Esophagus muscularis mucosa (tissue), 4 donors: ENCODE measurements at regions not wholly inside any gene's neighbourhood (a gene's known extent, or its start where the extent isn't known, plus 50 kb on each side); places are given as distances from the start of the nearest gene placed in this dataset.

ENCODE experiments used
- DNase-seq: peaks from one replicate; pipeline ENCODE4 v3.0.0-alpha.2; 2017; ENCODE audit errors: extremely low spot score
- H3K27ac ChIP-seq, 4 donors: fragments of 200-600 bp; sonication (generic); replicated peaks in 1 of 4; 1 replicate in 3 of 4; 2 replicates in 1 of 4; pipeline ENCODE4 v1.5.1; 2016 to 2019; ENCODE audit warnings: mild to moderate bottlenecking in 1 of 4
- H3K27me3 ChIP-seq, 4 donors: fragments of 200-600 bp; sonication (generic); one replicate each; pipeline versions ENCODE4 v1.5.1 to v1.6.0; 2016 to 2019
- H3K36me3 ChIP-seq, 4 donors: fragments of 200-600 bp; sonication (generic); one replicate each; pipeline ENCODE4 v1.5.1; 2016 to 2019
- H3K4me1 ChIP-seq, 4 donors: fragments of 200-600 bp; sonication (generic); one replicate each; pipeline ENCODE4 v1.5.1; 2016 to 2019
- H3K4me3 ChIP-seq, 4 donors: fragments of 200-600 bp; sonication (generic); 1 replicate in 2 of 4; 2 replicates in 2 of 4; pipeline ENCODE4 v1.5.1; 2016 to 2019; ENCODE audit warnings: mild to moderate bottlenecking in 4 of 4, moderate library complexity in 1 of 4
- H3K9me3 ChIP-seq, 4 donors: fragments of 200-600 bp; sonication (generic); 1 replicate in 3 of 4; 2 replicates in 1 of 4; pipeline ENCODE4 v1.5.1; 2016 to 2019
- EP300 ChIP-seq: sonication (generic); formaldehyde crosslinking; IDR thresholded peaks from one replicate; pipeline ENCODE4 v1.6.1; 2017; ENCODE audit warnings: antibody characterized with exemption
- POLR2A ChIP-seq: fragments of 450-650 bp; IDR thresholded peaks from one replicate; pipeline ENCODE4 v1.6.1; 2017; ENCODE audit warnings: antibody characterized with exemption, moderate library complexity, mild to moderate bottlenecking, low read depth
- POLR2AphosphoS5 ChIP-seq, 2 donors: sonication (generic); formaldehyde crosslinking; IDR thresholded peaks; one replicate each; pipeline ENCODE4 v1.6.1; 2017; ENCODE audit warnings: antibody characterized with exemption in 2 of 2
- WGBS: methylation state at CpG from one replicate; pipeline ENCODE4 v1.1.5; 2018; 5-methylcytosine and 5-hydroxymethylcytosine counted together
- intact Hi-C: fragments of 100-400 bp; cut with DNase I; formaldehyde crosslinking; loops from one replicate; pipeline ENCODE4 v1.15.1; 2023
- TF ChIP-seq, protein P1 (sequence below), 3 experiments: fragments of 200-600 bp in 2 of 3; fragments of 450-650 bp in 1 of 3; sonication (generic) in 2 of 3; IDR thresholded peaks; one replicate each; pipeline ENCODE4 v1.5.1; 2017 to 2019; ENCODE audit warnings: antibody characterized with exemption in 3 of 3, mild to moderate bottlenecking in 2 of 3, moderate library complexity in 1 of 3

DNA sequence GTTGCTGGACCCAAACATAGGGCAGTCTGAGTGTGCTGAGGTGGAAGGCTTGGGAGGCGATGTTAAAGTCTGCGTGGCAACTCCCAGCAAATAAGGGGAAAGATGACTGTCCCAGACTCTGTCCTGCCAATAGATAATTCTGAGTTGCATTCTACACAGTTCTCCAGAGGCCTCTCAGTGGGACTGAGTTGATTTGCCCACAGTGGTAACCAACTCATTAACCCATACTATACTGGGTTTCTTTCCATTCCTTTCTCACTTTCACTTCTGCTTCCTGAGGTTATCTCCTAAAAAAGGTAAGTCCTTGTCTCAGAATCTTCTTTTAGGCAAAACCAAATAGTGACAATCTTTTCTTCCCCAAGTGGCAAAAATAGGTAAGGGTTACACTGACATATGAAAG is 549.9 kb upstream of the DPPA4 start:
- 97% methylated on average over 2 of the region's 2 CpGs for WGBS
- DNase-seq, result no peak
- intact Hi-C loops, result no loop called here
- H3K36me3 ChIP-seq, result no peaks in the 10 kb centered on the region
- no peak overlapping the region for H3K27ac ChIP-seq
- H3K27me3 ChIP-seq, result no peaks in the 10 kb centered on the region
- TF ChIP-seq POLR2AphosphoS5 (IDR thresholded peaks at IDR 0.05), result no peak
- TF ChIP-seq EP300, result no peak
- TF ChIP-seq, protein P1, sequence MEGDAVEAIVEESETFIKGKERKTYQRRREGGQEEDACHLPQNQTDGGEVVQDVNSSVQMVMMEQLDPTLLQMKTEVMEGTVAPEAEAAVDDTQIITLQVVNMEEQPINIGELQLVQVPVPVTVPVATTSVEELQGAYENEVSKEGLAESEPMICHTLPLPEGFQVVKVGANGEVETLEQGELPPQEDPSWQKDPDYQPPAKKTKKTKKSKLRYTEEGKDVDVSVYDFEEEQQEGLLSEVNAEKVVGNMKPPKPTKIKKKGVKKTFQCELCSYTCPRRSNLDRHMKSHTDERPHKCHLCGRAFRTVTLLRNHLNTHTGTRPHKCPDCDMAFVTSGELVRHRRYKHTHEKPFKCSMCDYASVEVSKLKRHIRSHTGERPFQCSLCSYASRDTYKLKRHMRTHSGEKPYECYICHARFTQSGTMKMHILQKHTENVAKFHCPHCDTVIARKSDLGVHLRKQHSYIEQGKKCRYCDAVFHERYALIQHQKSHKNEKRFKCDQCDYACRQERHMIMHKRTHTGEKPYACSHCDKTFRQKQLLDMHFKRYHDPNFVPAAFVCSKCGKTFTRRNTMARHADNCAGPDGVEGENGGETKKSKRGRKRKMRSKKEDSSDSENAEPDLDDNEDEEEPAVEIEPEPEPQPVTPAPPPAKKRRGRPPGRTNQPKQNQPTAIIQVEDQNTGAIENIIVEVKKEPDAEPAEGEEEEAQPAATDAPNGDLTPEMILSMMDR (IDR thresholded peaks at IDR 0.05), result no peak
- no peak for TF ChIP-seq POLR2A
- H3K9me3 ChIP-seq, result no peaks in the 10 kb centered on the region
- no peaks in the 10 kb centered on the region for H3K4me1 ChIP-seq
- no peak overlapping the region for H3K4me3 ChIP-seq

DNA sequence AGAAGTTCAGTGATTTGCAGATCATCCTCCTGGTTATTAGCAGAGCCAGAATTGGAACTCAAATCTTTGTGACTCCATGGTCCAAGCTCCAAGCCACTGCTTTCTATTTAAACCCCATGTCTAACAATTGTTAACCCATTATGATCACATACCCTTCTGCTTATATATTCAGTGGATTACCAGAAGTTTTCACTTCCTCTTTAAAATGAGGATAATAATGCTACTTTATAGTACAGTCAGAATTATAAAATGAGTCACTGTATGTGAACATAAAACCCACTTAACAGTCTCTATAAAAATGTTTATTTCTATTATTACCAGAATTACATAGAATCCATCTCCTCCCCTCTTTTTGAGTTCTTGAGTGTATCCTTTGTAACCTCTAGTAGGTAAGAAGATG is 550.7 kb upstream of the DPPA4 start:
- Histone ChIP-seq H3K36me3 (no peaks in the 10 kb centered on the region), H3K27me3 (no peaks in the 10 kb centered on the region), H3K9me3 (no peaks in the 10 kb centered on the region), H3K4me3 (no peak overlapping the region), H3K4me1 (no peaks in the 10 kb centered on the region), H3K27ac (no peak overlapping the region)
- intact Hi-C loops, result no loop called here
- TF ChIP-seq EP300, result no peak
- TF ChIP-seq POLR2AphosphoS5 (IDR thresholded peaks at IDR 0.05), result no peak
- DNase-seq, result no peak

DNA sequence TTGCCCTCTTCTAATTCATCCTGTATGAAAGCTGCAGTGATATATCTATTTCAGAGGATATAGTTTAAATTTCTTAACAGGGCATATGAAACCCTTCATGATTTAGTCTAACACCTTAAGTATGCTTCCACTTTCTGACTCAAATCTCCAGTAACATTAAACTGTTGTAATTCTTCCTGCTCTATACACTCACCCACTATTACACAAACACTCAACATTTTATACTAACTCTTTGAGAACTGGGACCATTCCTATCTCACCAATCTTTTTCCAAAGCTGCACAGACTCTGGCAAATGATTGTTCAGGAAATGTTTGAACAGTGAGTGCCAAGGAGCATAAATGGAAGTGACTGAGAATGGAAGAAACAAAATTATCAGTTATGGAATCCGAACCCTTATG is 560.4 kb upstream of the DPPA4 start:
- H3K4me1 ChIP-seq, result no peaks in the 10 kb centered on the region
- TF ChIP-seq POLR2AphosphoS5 (IDR thresholded peaks at IDR 0.05) (no peak), EP300 (no peak), POLR2A (no peak)
- TF ChIP-seq, protein P1 (IDR thresholded peaks at IDR 0.05), result no peak
- no peak overlapping the region for H3K4me3 ChIP-seq
- no peaks in the 10 kb centered on the region for H3K27me3 ChIP-seq
- H3K27ac ChIP-seq, result no peak overlapping the region
- H3K36me3 ChIP-seq, result no peaks in the 10 kb centered on the region
- intact Hi-C loops, result no loop called here
- no peak for DNase-seq
- no peaks in the 10 kb centered on the region for H3K9me3 ChIP-seq
- 74% methylated on average over 1 of the region's 1 CpG for WGBS

DNA sequence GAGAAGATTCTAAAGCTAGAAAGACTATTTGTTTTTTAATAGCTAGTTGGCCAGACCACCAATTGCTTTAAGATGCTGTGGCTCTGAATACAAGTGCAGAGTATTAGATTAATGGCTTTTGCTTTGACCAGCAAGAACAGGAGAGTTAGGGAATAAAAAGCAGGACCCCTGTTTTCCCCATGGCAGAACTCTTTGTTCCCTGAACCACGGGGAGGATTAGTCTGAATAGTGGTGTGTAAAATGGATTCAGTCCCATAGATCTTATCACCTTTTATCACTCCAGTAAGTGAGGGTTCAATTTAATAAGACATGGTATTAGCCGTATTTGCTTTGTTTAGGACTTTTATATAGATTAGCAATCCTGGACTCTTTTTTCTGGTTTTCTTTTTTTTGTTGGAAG is 562.6 kb upstream of the DPPA4 start:
- H3K27me3 ChIP-seq, result no peaks in the 10 kb centered on the region
- DNase-seq, result no peak
- no peak overlapping the region for H3K4me3 ChIP-seq
- H3K36me3 ChIP-seq, result no peaks in the 10 kb centered on the region
- H3K27ac ChIP-seq, result no peak overlapping the region
- TF ChIP-seq, protein P1 (IDR thresholded peaks at IDR 0.05), result no peak
- TF ChIP-seq POLR2AphosphoS5 (IDR thresholded peaks at IDR 0.05), result no peak
- no peak for TF ChIP-seq EP300
- no peak for TF ChIP-seq POLR2A
- no peaks in the 10 kb centered on the region for H3K9me3 ChIP-seq
- intact Hi-C loops, result no loop called here
- no peaks in the 10 kb centered on the region for H3K4me1 ChIP-seq
- WGBS, result 85% methylated on average over 2 of the region's 2 CpGs

DNA sequence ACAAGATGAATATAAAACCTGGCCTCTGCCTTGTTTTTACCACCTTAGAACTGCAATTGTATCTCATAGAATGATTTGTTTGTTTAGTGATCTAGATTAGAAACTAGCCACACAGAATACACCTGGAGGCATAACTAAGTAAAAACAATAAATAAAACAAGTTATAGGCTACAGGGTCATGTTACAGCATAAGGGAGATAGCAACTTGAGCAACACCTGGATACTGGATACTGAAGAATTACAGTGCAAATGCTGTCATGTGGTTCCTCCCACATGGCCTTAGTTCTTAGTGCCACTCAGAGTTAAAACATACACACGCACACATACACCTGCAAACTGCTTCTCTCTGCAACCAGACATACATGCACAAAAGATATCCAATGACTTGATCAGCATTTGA is 563.4 kb upstream of the DPPA4 start:
- WGBS, result 43% methylated on average over 1 of the region's 1 CpG
- Histone ChIP-seq H3K9me3 (no peaks in the 10 kb centered on the region), H3K4me3 (no peak overlapping the region), H3K36me3 (no peaks in the 10 kb centered on the region), H3K4me1 (no peaks in the 10 kb centered on the region), H3K27me3 (no peaks in the 10 kb centered on the region), H3K27ac (no peak overlapping the region)
- intact Hi-C loops, result no loop called here
- TF ChIP-seq EP300, result no peak
- TF ChIP-seq, protein P1 (IDR thresholded peaks at IDR 0.05), result no peak
- no peak for TF ChIP-seq POLR2A
- no peak for TF ChIP-seq POLR2AphosphoS5 (IDR thresholded peaks at IDR 0.05)
- no peak for DNase-seq
